ENCODE measurements at regions not wholly inside any gene's neighbourhood (a gene's known extent, or its start where the extent isn't known, plus 50 kb on each side); places are given as distances from the start of the nearest gene placed in this dataset.

DNA sequence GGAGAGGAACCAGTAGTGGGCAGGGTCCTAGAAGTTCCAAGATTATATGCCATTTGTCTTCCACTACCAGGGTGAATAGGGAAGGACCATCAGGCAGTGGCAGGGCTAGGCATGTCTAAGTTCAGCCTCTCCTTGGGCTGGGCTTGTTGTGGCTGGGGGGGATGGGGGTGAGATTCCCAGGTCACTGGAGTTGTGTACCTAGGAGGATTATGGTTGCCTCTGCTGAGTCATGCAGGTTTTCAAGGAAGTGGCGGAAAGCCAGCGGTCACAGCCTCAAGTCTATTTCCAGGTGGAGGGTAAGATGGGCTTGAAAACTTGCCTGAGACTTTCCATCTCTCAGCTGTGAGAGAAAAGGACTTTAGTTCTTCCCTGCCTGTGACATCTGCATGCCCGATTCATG is 1407.1 kb downstream of the SI start:
- in situ Hi-C loops (cut with MboI; ENCODE audit: low pct_unique_long_range_greater_than_20kb, low sequenced_read_pairs, unreplicated experiment) = no loop called here
- TF ChIP-seq, protein P1, sequence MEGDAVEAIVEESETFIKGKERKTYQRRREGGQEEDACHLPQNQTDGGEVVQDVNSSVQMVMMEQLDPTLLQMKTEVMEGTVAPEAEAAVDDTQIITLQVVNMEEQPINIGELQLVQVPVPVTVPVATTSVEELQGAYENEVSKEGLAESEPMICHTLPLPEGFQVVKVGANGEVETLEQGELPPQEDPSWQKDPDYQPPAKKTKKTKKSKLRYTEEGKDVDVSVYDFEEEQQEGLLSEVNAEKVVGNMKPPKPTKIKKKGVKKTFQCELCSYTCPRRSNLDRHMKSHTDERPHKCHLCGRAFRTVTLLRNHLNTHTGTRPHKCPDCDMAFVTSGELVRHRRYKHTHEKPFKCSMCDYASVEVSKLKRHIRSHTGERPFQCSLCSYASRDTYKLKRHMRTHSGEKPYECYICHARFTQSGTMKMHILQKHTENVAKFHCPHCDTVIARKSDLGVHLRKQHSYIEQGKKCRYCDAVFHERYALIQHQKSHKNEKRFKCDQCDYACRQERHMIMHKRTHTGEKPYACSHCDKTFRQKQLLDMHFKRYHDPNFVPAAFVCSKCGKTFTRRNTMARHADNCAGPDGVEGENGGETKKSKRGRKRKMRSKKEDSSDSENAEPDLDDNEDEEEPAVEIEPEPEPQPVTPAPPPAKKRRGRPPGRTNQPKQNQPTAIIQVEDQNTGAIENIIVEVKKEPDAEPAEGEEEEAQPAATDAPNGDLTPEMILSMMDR (IDR thresholded peaks at IDR 0.05; ENCODE audit: extremely low read depth, insufficient read depth, missing control alignments) = no peak
- DNase-seq (ENCODE audit: low spot score) = no peak

DNA sequence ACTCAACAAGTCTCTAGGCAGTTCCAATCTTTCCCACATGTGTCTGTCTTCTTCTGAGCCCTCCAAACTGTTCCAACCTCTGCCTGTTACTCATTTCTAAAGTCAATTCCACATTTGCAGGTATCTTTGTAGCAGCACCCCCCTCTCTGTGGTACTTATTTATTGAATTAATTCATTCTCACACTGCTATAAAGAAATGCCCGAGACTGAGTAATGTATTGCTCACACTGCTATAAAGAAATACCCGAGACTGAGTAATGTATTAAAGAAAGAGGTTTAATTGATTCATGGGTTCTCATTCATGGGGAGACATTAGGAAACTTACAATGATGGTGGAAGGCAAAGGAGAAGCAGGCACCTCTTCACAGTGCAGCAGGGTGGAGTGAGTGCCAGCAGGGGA is 1413.8 kb downstream of the SI start:
- in situ Hi-C loops (cut with MboI; ENCODE audit: low pct_unique_long_range_greater_than_20kb, low sequenced_read_pairs, unreplicated experiment) = no loop called here
- DNase-seq (ENCODE audit: low spot score) = no peak
- TF ChIP-seq, protein P1 (IDR thresholded peaks at IDR 0.05; ENCODE audit: extremely low read depth, insufficient read depth, missing control alignments) = no peak

DNA sequence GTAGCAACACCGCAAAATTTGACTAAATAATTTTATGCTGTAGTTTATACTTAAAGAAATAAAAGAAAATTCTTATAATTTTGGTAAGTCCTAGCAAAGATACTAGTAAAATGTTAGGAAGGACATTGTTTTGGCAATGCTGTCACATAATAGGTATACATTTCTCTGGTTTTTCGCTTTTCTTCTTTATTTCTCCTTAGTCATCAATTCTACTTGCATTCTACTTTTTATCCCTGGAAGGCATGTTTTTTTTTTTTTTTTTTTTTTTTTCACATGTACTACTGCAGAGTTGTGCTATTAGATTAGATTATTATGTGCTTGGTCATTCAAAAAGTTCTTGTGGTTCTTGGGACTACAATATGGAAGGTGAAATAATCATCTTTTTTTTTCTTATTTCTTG is 1421.2 kb downstream of the SI start:
- TF ChIP-seq, protein P1 (IDR thresholded peaks at IDR 0.05; ENCODE audit: extremely low read depth, insufficient read depth, missing control alignments) = no peak
- no peak for DNase-seq (ENCODE audit: low spot score)
- in situ Hi-C loops (cut with MboI; ENCODE audit: low pct_unique_long_range_greater_than_20kb, low sequenced_read_pairs, unreplicated experiment) = no loop called here

DNA sequence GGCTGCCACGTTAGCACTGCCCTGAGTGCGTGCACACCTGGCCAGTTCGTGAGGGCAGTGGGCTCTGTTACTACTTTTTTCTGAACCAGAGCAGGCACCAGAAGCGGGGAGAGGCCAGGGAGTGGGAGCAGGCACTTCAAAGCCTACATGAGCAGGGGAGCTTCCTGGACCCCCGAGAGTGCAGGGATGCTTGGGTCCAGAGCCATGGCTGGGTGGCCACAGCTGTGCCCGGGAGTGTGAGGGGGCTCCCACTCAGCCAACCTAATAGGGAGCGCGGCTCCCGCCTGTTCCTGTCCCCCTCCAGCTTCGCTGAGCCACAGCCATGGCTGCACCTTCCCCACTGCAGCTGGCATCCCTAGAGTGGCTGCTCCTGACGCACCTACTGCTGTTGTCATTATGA is 1423.3 kb downstream of the SI start:
- in situ Hi-C loops (cut with MboI; ENCODE audit: low pct_unique_long_range_greater_than_20kb, low sequenced_read_pairs, unreplicated experiment) = no loop called here
- TF ChIP-seq, protein P1 (IDR thresholded peaks at IDR 0.05; ENCODE audit: extremely low read depth, insufficient read depth, missing control alignments) = no peak
- no peak for DNase-seq (ENCODE audit: low spot score)

DNA sequence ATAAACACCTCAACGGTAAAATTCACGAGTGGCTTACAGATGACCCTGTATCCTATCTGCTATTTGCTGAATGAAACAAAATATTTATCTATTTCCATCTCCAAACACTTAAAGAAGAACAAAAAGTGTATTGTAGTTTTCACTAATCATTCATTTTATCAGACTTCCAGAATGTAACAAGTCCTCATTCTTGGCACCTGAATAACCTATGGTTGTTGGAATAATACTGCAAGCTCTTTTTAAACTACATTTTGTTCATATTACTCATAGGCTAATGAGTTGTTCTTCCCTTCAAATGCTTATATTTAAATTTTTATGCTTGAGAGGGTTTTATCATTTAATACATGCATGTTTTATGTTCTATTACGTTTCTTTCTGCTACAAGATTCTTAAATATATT is 1434.1 kb downstream of the SI start:
- TF ChIP-seq, protein P1 (IDR thresholded peaks at IDR 0.05; ENCODE audit: extremely low read depth, insufficient read depth, missing control alignments) = no peak
- in situ Hi-C loops (cut with MboI; ENCODE audit: low pct_unique_long_range_greater_than_20kb, low sequenced_read_pairs, unreplicated experiment) = no loop called here
- DNase-seq (ENCODE audit: low spot score) = no peak

DNA sequence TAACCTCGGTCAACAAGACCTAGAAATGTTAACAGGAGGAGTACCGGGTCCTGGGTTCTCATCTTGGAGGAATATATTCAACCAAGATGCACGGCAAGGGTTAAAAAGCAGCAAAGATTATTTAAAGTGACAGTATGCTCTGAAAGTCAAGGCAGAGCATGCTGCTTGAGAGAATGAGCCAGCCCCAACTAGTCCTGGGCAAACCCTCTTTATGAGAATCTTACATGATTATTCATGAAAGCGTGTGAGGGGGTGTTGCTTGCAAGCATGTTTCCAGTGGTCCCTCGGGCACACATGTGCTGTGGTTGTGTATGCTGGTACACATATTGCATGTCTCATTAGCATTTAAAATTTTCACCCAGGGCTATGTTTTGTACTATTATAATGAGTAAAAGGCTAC is 1445.6 kb downstream of the SI start:
- in situ Hi-C loops (cut with MboI; ENCODE audit: low pct_unique_long_range_greater_than_20kb, low sequenced_read_pairs, unreplicated experiment) = no loop called here
- TF ChIP-seq, protein P1 (IDR thresholded peaks at IDR 0.05; ENCODE audit: extremely low read depth, insufficient read depth, missing control alignments) = no peak
- no peak for DNase-seq (ENCODE audit: low spot score)

DNA sequence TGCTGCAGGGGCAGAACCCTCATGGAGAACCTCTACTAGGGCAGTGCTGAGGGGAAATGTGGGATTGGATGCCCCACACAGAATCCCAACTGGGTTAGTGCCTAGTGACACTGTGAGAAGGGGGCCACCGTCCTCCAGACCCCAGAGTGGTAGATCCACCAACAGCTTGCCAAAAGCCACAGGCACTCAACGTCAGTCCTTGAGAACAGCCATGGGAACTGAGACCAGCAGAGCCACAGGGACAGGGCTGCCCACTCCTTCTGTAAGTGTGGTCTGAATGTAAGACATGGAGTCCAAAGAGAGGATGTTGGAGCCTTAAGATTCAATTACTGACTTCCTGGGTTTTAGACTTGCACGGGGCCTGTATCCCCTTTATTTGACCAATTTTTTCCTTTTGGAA is 1451.5 kb downstream of the SI start:
- in situ Hi-C loops (cut with MboI; ENCODE audit: low pct_unique_long_range_greater_than_20kb, low sequenced_read_pairs, unreplicated experiment) = no loop called here
- TF ChIP-seq, protein P1 (IDR thresholded peaks at IDR 0.05; ENCODE audit: extremely low read depth, insufficient read depth, missing control alignments) = no peak
- no peak for DNase-seq (ENCODE audit: low spot score)

All from GM13977 (cell line).